Common myeloid progenitor, CD34-positive (primary cell): ENCODE measurements at regions not wholly inside any gene's neighbourhood (a gene's known extent, or its start where the extent isn't known, plus 50 kb on each side); places are given as distances from the start of the nearest gene placed in this dataset.
A peak's percentile ranks its signal among the peaks of the same experiment; 100 is the strongest.
"Not testable (repeated sequence)": the region's sequence is repeated elsewhere in the genome, so short reads cannot be mapped to it uniquely, and the experiment has no call there.

Experiments used
- CTCF ChIA-PET: fragments of 350-600 bp; sonication (Branson Sonifier 250); formaldehyde crosslinking; loops from one replicate; lab custom pipeline; 2021; ENCODE audit warnings: antibody characterized with exemption; lab: Charles Lee
- POLR2A ChIA-PET: fragments of 350-600 bp; sonication (Branson Sonifier 250); formaldehyde crosslinking; loops from one replicate; lab custom pipeline; 2021; ENCODE audit warnings: antibody characterized with exemption; lab: Charles Lee
- DNase-seq, 3 donors: peaks; one replicate each; pipeline versions ENCODE4 v3.0.0 to v3.0.0-alpha.2; 2013
- H3K27ac ChIP-seq, 2 experiments: 1 replicate in 1 of 2; 2 replicates in 1 of 2; pipeline ENCODE4 v1.7.0; 2013; ENCODE audit warnings: inconsistent platforms in 2 of 2, low read length in 2 of 2, mild to moderate bottlenecking in 2 of 2, low read depth in 1 of 2, moderate library complexity in 1 of 2; ENCODE audit not compliant: severe bottlenecking in 2 of 2, insufficient read depth in 1 of 2, poor library complexity in 1 of 2
- H3K27me3 ChIP-seq, 5 experiments: replicated peaks in 2 of 5; 1 replicate in 3 of 5; 2 replicates in 2 of 5; pipeline versions ENCODE4 v1.6.1 to v1.7.0; 2013; ENCODE audit warnings: low read length in 4 of 5, mild to moderate bottlenecking in 2 of 5, moderate library complexity in 2 of 5, inconsistent platforms in 1 of 5; ENCODE audit not compliant: insufficient read depth in 5 of 5, control insufficient read depth in 4 of 5
- H3K36me3 ChIP-seq, 4 experiments: 1 replicate in 2 of 4; 2 replicates in 2 of 4; pipeline versions ENCODE4 v1.6.1 to v1.7.0; 2013; ENCODE audit warnings: low read length in 3 of 4, control low read depth in 1 of 4, mild to moderate bottlenecking in 1 of 4; ENCODE audit not compliant: control insufficient read depth in 4 of 4, insufficient read depth in 4 of 4
- H3K4me1 ChIP-seq, 4 experiments: 1 replicate in 3 of 4; 2 replicates in 1 of 4; pipeline versions ENCODE4 v1.6.1 to v1.7.1; 2013; ENCODE audit warnings: low read length in 3 of 4, mild to moderate bottlenecking in 3 of 4, control low read depth in 1 of 4, inconsistent platforms in 1 of 4, moderate library complexity in 1 of 4; ENCODE audit not compliant: control insufficient read depth in 4 of 4, insufficient read depth in 4 of 4; ENCODE audit errors: control extremely low read depth in 1 of 4
- H3K4me3 ChIP-seq, 7 experiments: 1 replicate in 4 of 7; 2 replicates in 3 of 7; pipeline versions ENCODE4 v1.5.1 to v1.7.0; 2013; ENCODE audit warnings: mild to moderate bottlenecking in 7 of 7, low read length in 6 of 7, moderate library complexity in 6 of 7, inconsistent platforms in 2 of 7, low read depth in 2 of 7, control low read depth in 1 of 7; ENCODE audit not compliant: insufficient read depth in 4 of 7, control insufficient read depth in 1 of 7; ENCODE audit errors: extremely low read depth in 1 of 7
- H3K9me3 ChIP-seq, 5 experiments: 1 replicate in 4 of 5; 2 replicates in 1 of 5; pipeline versions ENCODE4 v1.6.1 to v1.7.1; 2013; ENCODE audit warnings: low read length in 4 of 5, mild to moderate bottlenecking in 2 of 5, inconsistent platforms in 1 of 5, low read depth in 1 of 5, moderate library complexity in 1 of 5; ENCODE audit not compliant: control insufficient read depth in 4 of 5, insufficient read depth in 2 of 5; ENCODE audit errors: control extremely low read depth in 1 of 5
- WGBS: methylation state at CpG from one replicate; pipeline ENCODE4 v1.1.5; 2013; ENCODE audit not compliant: insufficient coverage; 5-methylcytosine and 5-hydroxymethylcytosine counted together

- POLR2A ChIA-PET, result interaction anchor here (0.5 kb wide), 1 partner anchor 77 kb away, joined by 6 read pairs; no protein-coding TSS in a partner anchor
- CTCF ChIA-PET, result no interaction called here
- no peak for DNase-seq
Observed at GRCh38 chr6:76888351-76888750, 574.9 kb downstream of the HTR1B start.

GRCh38 chr6:76886900-76887299, 576.4 kb downstream of the HTR1B start:
- no peaks in the 10 kb centered on the region for H3K36me3 ChIP-seq
- no peak overlapping the region for H3K4me3 ChIP-seq
- no peaks in the 10 kb centered on the region for H3K9me3 ChIP-seq
- no peaks in the 10 kb centered on the region for H3K27me3 ChIP-seq
- POLR2A ChIA-PET, result no interaction called here
- DNase-seq, result no peak
- H3K4me1 ChIP-seq, result no peaks in the 10 kb centered on the region
- WGBS, result 80% methylated on average over 2 of the region's 3 CpGs
- H3K27ac ChIP-seq, result no peak overlapping the region
- CTCF ChIA-PET, result no interaction called here

More at GRCh38 chr6:76888351-76888750, 574.9 kb downstream of the HTR1B start:
- H3K4me1 ChIP-seq, result no peaks in the 10 kb centered on the region
- H3K36me3 ChIP-seq, result no peaks in the 10 kb centered on the region
- no peak overlapping the region for H3K27ac ChIP-seq
- H3K4me3 ChIP-seq, result no peak overlapping the region
- no peaks in the 10 kb centered on the region for H3K9me3 ChIP-seq
- H3K27me3 ChIP-seq, result no peaks in the 10 kb centered on the region

GRCh38 chr6:76885861-76886301, 577.4 kb downstream of the HTR1B start:
- DNase-seq, result no peak
- no peaks in the 10 kb centered on the region for H3K4me1 ChIP-seq
- no peaks in the 10 kb centered on the region for H3K9me3 ChIP-seq
- CTCF ChIA-PET, result no interaction called here
- H3K27ac ChIP-seq, result no peak overlapping the region
- no peaks in the 10 kb centered on the region for H3K27me3 ChIP-seq
- POLR2A ChIA-PET, result no interaction called here
- WGBS, result 100% methylated on average over 1 of the region's 2 CpGs
- H3K4me3 ChIP-seq, result no peak overlapping the region
- H3K36me3 ChIP-seq, result no peaks in the 10 kb centered on the region

- no peak for DNase-seq
- no CpG with 5 or more reads among the region's 1 CpG for WGBS
Observed at GRCh38 chr6:76881414-76881813, 581.9 kb downstream of the HTR1B start.

GRCh38 chr6:76876922-76877553, 586.3 kb downstream of the HTR1B start:
- peak; percentile 3 to 61 (median 9) for DNase-seq
- Histone ChIP-seq H3K36me3 (no peaks in the 10 kb centered on the region), H3K4me1 (no peaks in the 10 kb centered on the region), H3K9me3 (peaks cover 0 to 5% (median 2%) of the 10 kb centered on the region in 5 experiments), H3K27ac (no peak overlapping the region), H3K4me3 (no peak overlapping the region), H3K27me3 (no peaks in the 10 kb centered on the region)
- POLR2A ChIA-PET, result no interaction called here
- 46% methylated on average over 2 of the region's 10 CpGs for WGBS
- CTCF ChIA-PET, result no interaction called here

More at GRCh38 chr6:76881414-76881813, 581.9 kb downstream of the HTR1B start:
- Histone ChIP-seq H3K36me3 (no peaks in the 10 kb centered on the region), H3K27ac (no peak overlapping the region), H3K9me3 (no peaks in the 10 kb centered on the region), H3K27me3 (no peaks in the 10 kb centered on the region), H3K4me1 (no peaks in the 10 kb centered on the region), H3K4me3 (no peak overlapping the region)
- CTCF ChIA-PET, result no interaction called here
- POLR2A ChIA-PET, result no interaction called here

- 86% methylated on average over 5 of the region's 18 CpGs for WGBS
- DNase-seq, H3K27ac ChIP-seq, H3K9me3 ChIP-seq, H3K4me1 ChIP-seq, POLR2A ChIA-PET, H3K4me3 ChIP-seq, CTCF ChIA-PET, H3K36me3 ChIP-seq, H3K27me3 ChIP-seq: not testable (repeated sequence)
Observed at GRCh38 chr6:76876430-76876829, 586.9 kb downstream of the HTR1B start.

GRCh38 chr6:76867182-76867581, 596.1 kb downstream of the HTR1B start:
- DNase-seq, result no peak
- WGBS, result 89% methylated on average over 3 of the region's 3 CpGs
- Histone ChIP-seq H3K27ac (no peak overlapping the region), H3K36me3 (no peaks in the 10 kb centered on the region), H3K4me1 (no peaks in the 10 kb centered on the region), H3K9me3 (no peaks in the 10 kb centered on the region), H3K27me3 (no peaks in the 10 kb centered on the region), H3K4me3 (no peak overlapping the region)
- ChIA-PET POLR2A (no interaction called here), CTCF (no interaction called here)
